Chondrocyte (in vitro differentiated cells): ENCODE measurements at regions not wholly inside any gene's neighbourhood (a gene's known extent, or its start where the extent isn't known, plus 50 kb on each side); places are given as distances from the start of the nearest gene placed in this dataset.

Source experiments
- DNase-seq: peaks from one replicate; pipeline ENCODE4 v3.0.0; 2021; ENCODE audit warnings: mixed read lengths, low spot score
- H3K27ac Mint-ChIP-seq: one replicate; pipeline ENCODE4 v1.8.0; 2021; ENCODE audit warnings: mild to moderate bottlenecking, moderate library complexity, mixed read lengths; ENCODE audit not compliant: unreplicated experiment
- H3K27me3 Mint-ChIP-seq: 2 replicates; pipeline ENCODE4 v1.8.0; 2021; ENCODE audit warnings: low read depth, mixed read lengths
- H3K36me3 Mint-ChIP-seq: 2 replicates; pipeline ENCODE4 v1.8.0; 2021; ENCODE audit warnings: low read depth, mixed read lengths
- H3K4me1 Mint-ChIP-seq: 2 replicates; pipeline ENCODE4 v1.8.0; 2021; ENCODE audit warnings: low read depth, mild to moderate bottlenecking, mixed read lengths
- H3K4me3 Mint-ChIP-seq: one replicate; pipeline ENCODE4 v1.8.0; 2021; ENCODE audit warnings: mild to moderate bottlenecking, moderate library complexity, mixed read lengths; ENCODE audit not compliant: unreplicated experiment
- H3K9me3 Mint-ChIP-seq: 2 replicates; pipeline ENCODE4 v1.8.0; 2021; ENCODE audit warnings: low read depth, mixed read lengths
- CTCF ChIP-seq: fragments of 200-600 bp; sonication (generic); IDR thresholded peaks from 2 replicates; pipeline ENCODE4 v1.5.0; 2021; ENCODE audit warnings: antibody characterized with exemption, mild to moderate bottlenecking, moderate library complexity

- peaks cover 2% of the 10 kb centered on the region for H3K27me3 Mint-ChIP-seq
Observed at GRCh38 chr5:62707131-62707530, 128.5 kb downstream of the LRRC70 start.

GRCh38 chr5:62705022-62705421 is 126.4 kb downstream of the LRRC70 start:
- Mint-ChIP-seq H3K4me3 (no peak overlapping the region), H3K27me3 (peaks cover 1% of the 10 kb centered on the region), H3K4me1 (no peaks in the 10 kb centered on the region), H3K27ac (no peak overlapping the region), H3K36me3 (no peaks in the 10 kb centered on the region), H3K9me3 (peaks cover 13% of the 10 kb centered on the region)
- DNase-seq: no peak
- TF ChIP-seq CTCF: no peak

More at GRCh38 chr5:62707131-62707530, 128.5 kb downstream of the LRRC70 start:
- Mint-ChIP-seq H3K4me1 (no peaks in the 10 kb centered on the region), H3K27ac (no peak overlapping the region), H3K36me3 (no peaks in the 10 kb centered on the region), H3K4me3 (no peak overlapping the region), H3K9me3 (peaks cover 13% of the 10 kb centered on the region)
- DNase-seq: no peak
- TF ChIP-seq CTCF: no peak

- peaks cover 1% of the 10 kb centered on the region for H3K27me3 Mint-ChIP-seq
- H3K4me1 Mint-ChIP-seq: no peaks in the 10 kb centered on the region
- H3K27ac Mint-ChIP-seq: no peak overlapping the region
- H3K36me3 Mint-ChIP-seq: no peaks in the 10 kb centered on the region
- no peak for TF ChIP-seq CTCF
- H3K4me3 Mint-ChIP-seq: no peak overlapping the region
- no peak for DNase-seq
- peaks cover 11% of the 10 kb centered on the region for H3K9me3 Mint-ChIP-seq
Observed at GRCh38 chr5:62702126-62702525, 123.5 kb downstream of the LRRC70 start.

GRCh38 chr5:62701036-62701435 is 122.4 kb downstream of the LRRC70 start:
- no peak for TF ChIP-seq CTCF
- no peak overlapping the region for H3K4me3 Mint-ChIP-seq
- no peak overlapping the region for H3K27ac Mint-ChIP-seq
- H3K36me3 Mint-ChIP-seq: no peaks in the 10 kb centered on the region
- H3K27me3 Mint-ChIP-seq: peaks cover 1% of the 10 kb centered on the region
- no peaks in the 10 kb centered on the region for H3K4me1 Mint-ChIP-seq
- DNase-seq: no peak
- H3K9me3 Mint-ChIP-seq: peaks cover 10% of the 10 kb centered on the region

GRCh38 chr5:62698756-62699155 is 120.1 kb downstream of the LRRC70 start:
- Mint-ChIP-seq H3K27ac (no peak overlapping the region), H3K4me1 (no peaks in the 10 kb centered on the region), H3K9me3 (peaks cover 11% of the 10 kb centered on the region), H3K4me3 (no peak overlapping the region), H3K27me3 (peaks cover 1% of the 10 kb centered on the region), H3K36me3 (no peaks in the 10 kb centered on the region)
- no peak for DNase-seq
- no peak for TF ChIP-seq CTCF
